Caco-2 (cell line): ENCODE measurements at regions not wholly inside any gene's neighbourhood (a gene's known extent, or its start where the extent isn't known, plus 50 kb on each side); places are given as distances from the start of the nearest gene placed in this dataset.

Experiments used
- BruUV-seq: library from RNA; stranded (reverse); fragments of 400-500 nt; replicated peaks from 2 replicates; lab custom pipeline; 2021; lab: Mats Ljungman, UMichigan
- CTCF ChIA-PET: fragments of 300-600 bp; sonication (Branson Sonifier 250); formaldehyde crosslinking; loops from one replicate; lab custom pipeline; 2022; ENCODE audit warnings: antibody characterized with exemption; lab: Charles Lee
- POLR2A ChIA-PET: fragments of 300-600 bp; sonication (Branson Sonifier 250); formaldehyde crosslinking; loops from one replicate; lab custom pipeline; 2022; ENCODE audit warnings: antibody characterized with exemption; lab: Charles Lee
- DNase-seq, 2 experiments: peaks; one replicate each; pipeline versions ENCODE4 v3.0.0 to v3.0.0-alpha.2; 2020 to 2022
- H3K27me3 ChIP-seq: replicated peaks from 2 replicates; pipeline ENCODE4 v1.6.0; 2011; ENCODE audit warnings: low read length; ENCODE audit not compliant: control insufficient read depth, insufficient read depth
- H3K36me3 ChIP-seq: 2 replicates; pipeline ENCODE4 v1.5.1; 2011; ENCODE audit warnings: low read length; ENCODE audit not compliant: control insufficient read depth, insufficient read depth
- H3K4me1 ChIP-seq: fragments of 250-450 bp; sonication (Bioruptor Pico); 2 replicates; pipeline ENCODE4 v1.5.1; 2020; ENCODE audit warnings: mild to moderate bottlenecking
- H3K4me3 ChIP-seq: 2 replicates; pipeline ENCODE4 v1.5.1; 2011; ENCODE audit warnings: low read depth, mild to moderate bottlenecking, control low read depth, low read length
- H3K9me3 ChIP-seq: fragments of 250-450 bp; sonication (Bioruptor Pico); 2 replicates; pipeline ENCODE4 v1.5.1; 2020; ENCODE audit warnings: mild to moderate bottlenecking, moderate library complexity
- H3K27ac Mint-ChIP-seq: one replicate; pipeline ENCODE4 v1.8.0; 2022; ENCODE audit warnings: mixed read lengths; ENCODE audit not compliant: unreplicated experiment
- H3K27me3 Mint-ChIP-seq: one replicate; pipeline ENCODE4 v1.8.0; 2022; ENCODE audit warnings: mixed read lengths; ENCODE audit not compliant: insufficient read depth, unreplicated experiment
- H3K36me3 Mint-ChIP-seq: one replicate; pipeline ENCODE4 v1.8.0; 2022; ENCODE audit warnings: mild to moderate bottlenecking, mixed read lengths; ENCODE audit not compliant: insufficient read depth, unreplicated experiment
- H3K4me1 Mint-ChIP-seq: one replicate; pipeline ENCODE4 v1.8.0; 2022; ENCODE audit warnings: low read depth, mixed read lengths; ENCODE audit not compliant: unreplicated experiment
- H3K4me3 Mint-ChIP-seq: one replicate; pipeline ENCODE4 v1.8.0; 2022; ENCODE audit warnings: mild to moderate bottlenecking, moderate library complexity, mixed read lengths; ENCODE audit not compliant: unreplicated experiment
- H3K9me3 Mint-ChIP-seq: one replicate; pipeline ENCODE4 v1.8.0; 2022; ENCODE audit warnings: mixed read lengths; ENCODE audit not compliant: unreplicated experiment
- CTCF ChIP-seq, 2 experiments: fragments of 200-600 bp in 1 of 2; IDR thresholded peaks; 1 replicate in 1 of 2; 2 replicates in 1 of 2; pipeline versions ENCODE4 v1.5.1 to v1.8.0; 2011 to 2022; ENCODE audit warnings: antibody characterized with exemption in 1 of 2, control low read depth in 1 of 2, inconsistent platforms in 1 of 2, low read depth in 1 of 2, low read length in 1 of 2, mild to moderate bottlenecking in 1 of 2, moderate library complexity in 1 of 2; ENCODE audit not compliant: insufficient read depth in 1 of 2, severe bottlenecking in 1 of 2, unreplicated experiment in 1 of 2
- intact Hi-C: fragments of 100-400 bp; cut with micrococcal nuclease; formaldehyde crosslinking; loops from one replicate; pipeline ENCODE4 v1.10.0; 2022; ENCODE audit not compliant: unreplicated experiment

- H3K9me3 ChIP-seq, result no peaks in the 10 kb centered on the region
- Mint-ChIP-seq H3K27ac (no peak overlapping the region), H3K4me1 (peaks cover 14% of the 10 kb centered on the region), H3K4me3 (no peak overlapping the region), H3K9me3 (no peaks in the 10 kb centered on the region), H3K36me3 (no peaks in the 10 kb centered on the region), H3K27me3 (no peaks in the 10 kb centered on the region)
- H3K4me3 ChIP-seq, result no peak overlapping the region
- H3K27me3 ChIP-seq, result no peaks in the 10 kb centered on the region
- DNase-seq, result no peak
- intact Hi-C loops, result loop anchor here (10.0 kb wide), 2 partner anchors 436 to 586 kb away; no protein-coding TSS in a partner anchor
- POLR2A ChIA-PET, result no interaction called here
- CTCF ChIA-PET, result no interaction called here
- BruUV-seq, result no TSS peak
- H3K36me3 ChIP-seq, result no peaks in the 10 kb centered on the region
- no peaks in the 10 kb centered on the region for H3K4me1 ChIP-seq
- TF ChIP-seq CTCF (IDR thresholded peaks at IDR 0.05; ENCODE audit: insufficient read depth in 1 of 2, low read depth in 1 of 2, low read length in 1 of 2, severe bottlenecking in 1 of 2, unreplicated experiment in 1 of 2), result no peak
These were observed 138.7 kb upstream of the ZNF644 start for GRCh38 chr1:91160363-91161075.

DNA sequence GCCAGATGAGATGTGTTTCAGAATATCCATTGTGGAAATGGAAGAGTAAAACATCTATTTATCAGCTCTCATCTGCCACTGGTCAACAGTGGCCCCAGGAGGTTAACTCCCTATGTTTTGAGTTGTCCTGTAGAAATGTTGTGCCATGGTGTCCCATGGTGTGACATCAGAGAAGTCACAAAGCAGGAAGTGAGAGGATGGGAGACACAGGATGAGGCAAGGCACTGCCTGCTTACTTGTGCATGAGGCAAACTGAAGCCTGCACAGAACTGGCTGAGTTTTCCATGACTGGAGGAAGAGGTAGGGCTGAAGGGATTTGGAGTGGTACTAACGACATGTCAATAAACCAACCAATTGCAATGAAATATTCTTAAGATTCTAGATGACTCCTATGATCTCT is 131.5 kb upstream of the ZNF644 start:
- no peak overlapping the region for H3K4me3 ChIP-seq
- H3K27me3 ChIP-seq, result no peaks in the 10 kb centered on the region
- intact Hi-C loops, result no loop called here
- no TSS peak for BruUV-seq
- H3K4me3 Mint-ChIP-seq, result no peak overlapping the region
- H3K9me3 ChIP-seq, result no peaks in the 10 kb centered on the region
- H3K36me3 ChIP-seq, result no peaks in the 10 kb centered on the region
- ChIA-PET POLR2A (no interaction called here), CTCF (interaction anchor here (1.4 kb wide), 1 partner anchor 12 kb away, joined by 3 read pairs; no protein-coding TSS in a partner anchor)
- no peaks in the 10 kb centered on the region for H3K9me3 Mint-ChIP-seq
- no peaks in the 10 kb centered on the region for H3K4me1 ChIP-seq
- no peak for TF ChIP-seq CTCF (IDR thresholded peaks at IDR 0.05; ENCODE audit: insufficient read depth in 1 of 2, low read depth in 1 of 2, low read length in 1 of 2, severe bottlenecking in 1 of 2, unreplicated experiment in 1 of 2)
- H3K27me3 Mint-ChIP-seq, result no peaks in the 10 kb centered on the region
- H3K36me3 Mint-ChIP-seq, result no peaks in the 10 kb centered on the region
- no peak for DNase-seq
- H3K27ac Mint-ChIP-seq, result no peak overlapping the region
- H3K4me1 Mint-ChIP-seq, result no peaks in the 10 kb centered on the region

GRCh38 chr1:91152331-91152730 is 130.5 kb upstream of the ZNF644 start:
- Histone ChIP-seq H3K36me3 (no peaks in the 10 kb centered on the region), H3K9me3 (no peaks in the 10 kb centered on the region), H3K27me3 (no peaks in the 10 kb centered on the region), H3K4me1 (no peaks in the 10 kb centered on the region), H3K4me3 (no peak overlapping the region)
- BruUV-seq, result no TSS peak
- CTCF ChIA-PET, result interaction anchor here (1.4 kb wide), 1 partner anchor 13 kb away, joined by 3 read pairs; no protein-coding TSS in a partner anchor
- no peaks in the 10 kb centered on the region for H3K9me3 Mint-ChIP-seq
- H3K36me3 Mint-ChIP-seq, result no peaks in the 10 kb centered on the region
- POLR2A ChIA-PET, result no interaction called here
- DNase-seq, result no peak
- no peak overlapping the region for H3K27ac Mint-ChIP-seq
- no peaks in the 10 kb centered on the region for H3K27me3 Mint-ChIP-seq
- intact Hi-C loops, result no loop called here
- H3K4me3 Mint-ChIP-seq, result no peak overlapping the region
- H3K4me1 Mint-ChIP-seq, result no peaks in the 10 kb centered on the region
- TF ChIP-seq CTCF (IDR thresholded peaks at IDR 0.05; ENCODE audit: insufficient read depth in 1 of 2, low read depth in 1 of 2, low read length in 1 of 2, severe bottlenecking in 1 of 2, unreplicated experiment in 1 of 2), result no peak
